ENCODE measurements at regions not wholly inside any gene's neighbourhood (a gene's known extent, or its start where the extent isn't known, plus 50 kb on each side); places are given as distances from the start of the nearest gene placed in this dataset.

DNA sequence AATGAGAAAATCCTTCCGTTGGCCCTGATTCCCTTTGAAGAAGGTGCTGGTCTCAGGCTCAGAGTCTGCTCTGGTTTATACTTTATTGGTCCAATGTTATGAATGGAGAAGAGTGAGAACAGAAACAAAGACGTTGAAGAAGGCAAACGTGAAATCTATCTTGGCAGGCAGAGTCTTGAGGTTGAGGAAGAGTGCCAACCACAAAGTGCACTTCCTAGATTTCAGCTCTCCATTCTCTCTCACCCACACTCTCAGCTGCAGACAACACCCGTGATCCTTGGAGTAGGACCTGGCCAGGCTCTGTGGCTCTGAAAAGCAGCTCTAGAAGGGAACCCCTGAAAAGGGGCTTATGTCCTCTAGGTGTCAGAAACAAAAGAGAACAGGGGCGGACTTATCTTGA lies 128.9 kb upstream of the PLXNA4 start:
- no peaks in the 10 kb centered on the region for H3K9me3 ChIP-seq (ENCODE audit: control insufficient read depth in 2 of 3, insufficient read depth in 1 of 3, low read length in 3 of 3)
- no peak for FAIRE-seq
- H3K27me3 ChIP-seq (ENCODE audit: control insufficient read depth, insufficient read depth, low read length) = no peaks in the 10 kb centered on the region
- no peak overlapping the region for H3K4me3 ChIP-seq (ENCODE audit: low read length in 3 of 3)
- no peaks in the 10 kb centered on the region for H3K4me1 ChIP-seq (ENCODE audit: control insufficient read depth in 2 of 3, insufficient read depth in 2 of 3, low read depth in 1 of 3, low read length in 3 of 3)
- intact Hi-C loops (cut with DNase I) = no loop called here
- H3K9ac ChIP-seq (ENCODE audit: low read length in 3 of 3) = no peak overlapping the region
- TF ChIP-seq, protein P1, sequence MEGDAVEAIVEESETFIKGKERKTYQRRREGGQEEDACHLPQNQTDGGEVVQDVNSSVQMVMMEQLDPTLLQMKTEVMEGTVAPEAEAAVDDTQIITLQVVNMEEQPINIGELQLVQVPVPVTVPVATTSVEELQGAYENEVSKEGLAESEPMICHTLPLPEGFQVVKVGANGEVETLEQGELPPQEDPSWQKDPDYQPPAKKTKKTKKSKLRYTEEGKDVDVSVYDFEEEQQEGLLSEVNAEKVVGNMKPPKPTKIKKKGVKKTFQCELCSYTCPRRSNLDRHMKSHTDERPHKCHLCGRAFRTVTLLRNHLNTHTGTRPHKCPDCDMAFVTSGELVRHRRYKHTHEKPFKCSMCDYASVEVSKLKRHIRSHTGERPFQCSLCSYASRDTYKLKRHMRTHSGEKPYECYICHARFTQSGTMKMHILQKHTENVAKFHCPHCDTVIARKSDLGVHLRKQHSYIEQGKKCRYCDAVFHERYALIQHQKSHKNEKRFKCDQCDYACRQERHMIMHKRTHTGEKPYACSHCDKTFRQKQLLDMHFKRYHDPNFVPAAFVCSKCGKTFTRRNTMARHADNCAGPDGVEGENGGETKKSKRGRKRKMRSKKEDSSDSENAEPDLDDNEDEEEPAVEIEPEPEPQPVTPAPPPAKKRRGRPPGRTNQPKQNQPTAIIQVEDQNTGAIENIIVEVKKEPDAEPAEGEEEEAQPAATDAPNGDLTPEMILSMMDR (IDR thresholded peaks at IDR 0.05; ENCODE audit: borderline replicate concordance, extremely low read depth, insufficient read depth) = no peak
- H3K36me3 ChIP-seq (ENCODE audit: control insufficient read depth in 2 of 3, insufficient read depth in 3 of 3, low read length in 3 of 3) = no peaks in the 10 kb centered on the region
- H3K27ac ChIP-seq (ENCODE audit: low read depth in 2 of 2, low read length in 2 of 2) = no peak overlapping the region
- DNase-seq = no peak

DNA sequence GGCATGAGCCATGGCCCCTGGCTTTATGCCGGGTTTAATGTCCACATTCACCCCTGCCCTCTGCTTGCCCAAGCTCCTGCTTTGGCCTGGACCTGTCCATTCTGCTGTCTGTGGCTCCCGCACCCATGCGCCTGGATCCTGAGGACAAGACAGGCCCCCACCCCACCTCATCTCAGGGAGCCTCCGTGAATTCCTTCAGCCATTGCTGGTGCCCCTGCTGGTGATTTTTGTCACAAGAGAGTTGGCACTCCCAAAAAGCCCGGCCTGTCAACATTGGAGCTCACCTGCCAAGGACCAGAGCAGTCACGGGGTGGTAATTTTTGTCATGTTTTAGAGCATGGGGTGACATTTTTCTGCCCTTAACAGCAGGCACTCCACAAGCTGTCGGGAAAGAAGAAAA lies 127.5 kb upstream of the PLXNA4 start:
- no peak overlapping the region for H3K27ac ChIP-seq (ENCODE audit: low read depth in 2 of 2, low read length in 2 of 2)
- DNase-seq (no peak), FAIRE-seq (no peak)
- no peak overlapping the region for H3K4me3 ChIP-seq (ENCODE audit: low read length in 3 of 3)
- intact Hi-C loops (cut with DNase I) = no loop called here
- peaks cover 0 to 2% (median 0%) of the 10 kb centered on the region in 3 donors for H3K4me1 ChIP-seq (ENCODE audit: control insufficient read depth in 2 of 3, insufficient read depth in 2 of 3, low read depth in 1 of 3, low read length in 3 of 3)
- H3K27me3 ChIP-seq (ENCODE audit: control insufficient read depth, insufficient read depth, low read length) = no peaks in the 10 kb centered on the region
- no peak overlapping the region for H3K9ac ChIP-seq (ENCODE audit: low read length in 3 of 3)
- H3K9me3 ChIP-seq (ENCODE audit: control insufficient read depth in 2 of 3, insufficient read depth in 1 of 3, low read length in 3 of 3) = no peaks in the 10 kb centered on the region
- TF ChIP-seq, protein P1 (IDR thresholded peaks at IDR 0.05; ENCODE audit: borderline replicate concordance, extremely low read depth, insufficient read depth) = no peak
- no peaks in the 10 kb centered on the region for H3K36me3 ChIP-seq (ENCODE audit: control insufficient read depth in 2 of 3, insufficient read depth in 3 of 3, low read length in 3 of 3)

GRCh38 chr7:132697003-132697402 lies 120.7 kb upstream of the PLXNA4 start:
- DNase-seq (no peak), FAIRE-seq (no peak)
- no peak overlapping the region for H3K9ac ChIP-seq (ENCODE audit: low read length in 3 of 3)
- no peaks in the 10 kb centered on the region for H3K9me3 ChIP-seq (ENCODE audit: control insufficient read depth in 2 of 3, insufficient read depth in 1 of 3, low read length in 3 of 3)
- H3K4me1 ChIP-seq (ENCODE audit: control insufficient read depth in 2 of 3, insufficient read depth in 2 of 3, low read depth in 1 of 3, low read length in 3 of 3) = peaks cover 0 to 2% (median 0%) of the 10 kb centered on the region in 3 donors
- TF ChIP-seq, protein P1 (IDR thresholded peaks at IDR 0.05; ENCODE audit: borderline replicate concordance, extremely low read depth, insufficient read depth) = no peak
- no peak overlapping the region for H3K4me3 ChIP-seq (ENCODE audit: low read length in 3 of 3)
- intact Hi-C loops (cut with DNase I) = no loop called here
- H3K27me3 ChIP-seq (ENCODE audit: control insufficient read depth, insufficient read depth, low read length) = no peaks in the 10 kb centered on the region
- H3K27ac ChIP-seq (ENCODE audit: low read depth in 2 of 2, low read length in 2 of 2) = no peak overlapping the region
- no peaks in the 10 kb centered on the region for H3K36me3 ChIP-seq (ENCODE audit: control insufficient read depth in 2 of 3, insufficient read depth in 3 of 3, low read length in 3 of 3)

GRCh38 chr7:132696332-132696731 lies 120.1 kb upstream of the PLXNA4 start:
- Histone ChIP-seq H3K36me3 (ENCODE audit: control insufficient read depth in 2 of 3, insufficient read depth in 3 of 3, low read length in 3 of 3) (no peaks in the 10 kb centered on the region), H3K9me3 (ENCODE audit: control insufficient read depth in 2 of 3, insufficient read depth in 1 of 3, low read length in 3 of 3) (no peaks in the 10 kb centered on the region), H3K27me3 (ENCODE audit: control insufficient read depth, insufficient read depth, low read length) (no peaks in the 10 kb centered on the region), H3K4me1 (ENCODE audit: control insufficient read depth in 2 of 3, insufficient read depth in 2 of 3, low read depth in 1 of 3, low read length in 3 of 3) (peaks cover 0 to 2% (median 0%) of the 10 kb centered on the region in 3 donors), H3K9ac (ENCODE audit: low read length in 3 of 3) (no peak overlapping the region), H3K27ac (ENCODE audit: low read depth in 2 of 2, low read length in 2 of 2) (no peak overlapping the region), H3K4me3 (ENCODE audit: low read length in 3 of 3) (no peak overlapping the region)
- TF ChIP-seq, protein P1 (IDR thresholded peaks at IDR 0.05; ENCODE audit: borderline replicate concordance, extremely low read depth, insufficient read depth) = no peak
- intact Hi-C loops (cut with DNase I) = no loop called here
- FAIRE-seq (no peak), DNase-seq (peak in 1 of 5 donors; percentile 2)
